ENCODE measurements at regions not wholly inside any gene's neighbourhood (a gene's known extent, or its start where the extent isn't known, plus 50 kb on each side); places are given as distances from the start of the nearest gene placed in this dataset.

DNA sequence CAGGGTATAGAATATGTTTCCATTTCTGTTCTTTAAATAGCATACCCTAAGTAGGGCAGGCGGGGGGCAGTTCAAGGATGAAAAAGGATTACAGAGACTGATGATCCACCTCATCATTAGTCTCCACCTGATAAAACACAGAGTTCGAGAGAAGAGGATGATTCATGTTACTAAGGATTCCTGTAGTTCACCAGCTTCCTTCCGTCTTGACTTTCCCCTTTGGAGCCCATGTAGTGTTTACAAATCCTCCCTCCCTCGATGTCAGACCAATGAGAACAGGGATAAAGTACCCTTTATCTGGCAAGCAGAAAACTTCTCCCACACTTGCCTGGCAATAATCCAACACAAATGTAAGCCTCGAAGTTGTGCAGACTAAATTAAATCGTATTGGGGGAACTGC is 526.3 kb upstream of the FAM241A start:
- Mint-ChIP-seq H3K4me1 (no peaks in the 10 kb centered on the region), H3K27ac (no peak overlapping the region)

DNA sequence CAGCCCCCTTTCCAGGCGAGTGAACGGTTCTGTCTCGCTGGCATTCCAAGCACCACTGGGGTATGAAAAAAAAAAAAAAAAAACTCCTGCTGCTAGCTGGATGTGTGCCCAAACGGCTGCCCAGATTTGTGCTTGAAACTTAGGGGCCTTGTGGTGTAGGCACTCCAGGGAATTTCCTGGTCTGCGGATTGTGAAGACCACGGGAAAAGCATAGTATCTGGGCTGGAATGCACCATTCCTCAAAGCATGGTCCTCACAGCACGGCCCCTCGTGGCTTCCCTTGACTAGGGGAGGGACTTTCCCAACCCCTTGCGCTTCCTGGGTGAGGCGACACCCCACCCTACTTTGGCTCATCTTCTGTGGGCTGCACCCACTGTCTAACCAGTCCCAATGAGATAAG is 516.8 kb upstream of the FAM241A start:
- intact Hi-C loops (cut with DNase I, micrococcal nuclease), result no loop called here
- POLR2A ChIA-PET, result no interaction called here
- Mint-ChIP-seq H3K36me3 (ENCODE audit: low read depth) (no peaks in the 10 kb centered on the region), H3K9me3 (ENCODE audit: low read depth) (peaks cover 3% of the 10 kb centered on the region), H3K27ac (no peak overlapping the region), H3K4me3 (no peak overlapping the region), H3K27me3 (no peaks in the 10 kb centered on the region), H3K4me1 (no peaks in the 10 kb centered on the region)
- ATAC-seq, result no peak
- no peak for DNase-seq
- CTCF ChIA-PET, result interaction anchor here (0.6 to 0.7 kb wide), 2 partner anchors 28 to 227 kb away, joined by 3 to 4 read pairs; no protein-coding TSS in a partner anchor

More for the DNA sequence above, 526.3 kb upstream of the FAM241A start:
- CTCF ChIA-PET, result no interaction called here
- no peaks in the 10 kb centered on the region for H3K36me3 Mint-ChIP-seq (ENCODE audit: low read depth)
- H3K4me3 Mint-ChIP-seq, result no peak overlapping the region
- peaks cover 5% of the 10 kb centered on the region for H3K9me3 Mint-ChIP-seq (ENCODE audit: low read depth)
- DNase-seq (no peak), ATAC-seq (no peak)
- POLR2A ChIA-PET, result no interaction called here
- intact Hi-C loops (cut with DNase I, micrococcal nuclease), result no loop called here
- no peaks in the 10 kb centered on the region for H3K27me3 Mint-ChIP-seq

DNA sequence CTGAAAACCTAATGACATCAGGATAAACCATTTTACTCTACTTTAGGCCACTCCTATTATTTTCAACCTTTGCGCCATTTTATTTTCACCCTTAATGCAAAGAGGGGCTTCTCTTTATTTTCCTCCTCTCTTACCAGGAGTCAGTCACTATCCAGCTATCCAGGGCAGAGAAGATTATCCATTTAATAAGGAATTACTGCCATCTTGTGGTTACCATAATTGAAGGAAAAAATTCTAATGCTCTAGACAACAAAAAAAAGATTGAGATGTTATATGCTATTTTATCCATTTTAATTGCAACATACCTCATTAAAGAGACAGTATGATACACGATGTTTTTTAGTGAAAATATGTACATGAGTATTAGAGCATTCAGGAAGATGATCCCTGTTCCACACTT is 514.5 kb upstream of the FAM241A start:
- Mint-ChIP-seq H3K4me3 (no peak overlapping the region), H3K4me1 (no peaks in the 10 kb centered on the region), H3K36me3 (ENCODE audit: low read depth) (no peaks in the 10 kb centered on the region), H3K27ac (no peak overlapping the region), H3K9me3 (ENCODE audit: low read depth) (no peaks in the 10 kb centered on the region), H3K27me3 (no peaks in the 10 kb centered on the region)
- ATAC-seq, result no peak
- ChIA-PET POLR2A (no interaction called here), CTCF (no interaction called here)
- DNase-seq, result no peak
- intact Hi-C loops (cut with DNase I, micrococcal nuclease), result loop anchor here (2.0 to 5.0 kb wide), 2 partner anchors 998 to 1000 kb away; no protein-coding TSS in a partner anchor

DNA sequence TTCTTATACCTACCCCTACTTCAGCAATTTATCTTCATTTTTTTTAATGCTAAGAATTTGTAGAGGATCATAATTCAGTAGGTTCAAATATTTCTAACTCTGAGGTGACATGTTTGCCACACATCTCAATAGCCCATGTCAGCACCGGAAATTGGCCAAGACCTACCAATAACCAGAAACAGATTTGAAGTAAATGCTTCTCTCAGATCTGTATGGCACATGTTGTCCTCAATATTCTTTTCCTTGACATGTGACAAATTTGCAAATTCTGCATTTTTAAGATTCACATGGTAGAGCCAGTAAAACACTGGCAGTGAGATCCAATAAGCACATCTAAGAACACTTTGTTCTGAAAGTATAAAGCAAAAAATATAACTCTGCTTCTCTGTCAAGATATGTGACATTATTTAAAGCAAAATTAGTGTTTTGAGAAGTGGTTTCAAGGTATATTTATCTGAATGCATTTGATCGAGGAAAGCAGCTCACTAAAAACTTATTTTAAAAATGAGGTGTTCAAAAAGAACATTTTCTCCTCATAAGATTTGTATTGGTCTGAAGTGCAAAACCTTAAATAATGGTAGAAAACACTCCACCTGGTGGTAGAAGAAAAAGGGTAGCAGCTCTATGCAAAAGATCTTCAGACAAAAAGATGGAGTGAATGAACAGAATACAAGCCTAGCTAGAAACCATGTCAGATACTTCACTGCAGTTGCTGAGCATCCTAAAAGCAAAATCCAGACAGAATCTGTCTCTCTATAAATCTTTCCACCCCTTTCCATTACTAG is 513.8 kb upstream of the FAM241A start:
- ATAC-seq, result no peak
- H3K27me3 Mint-ChIP-seq, result no peaks in the 10 kb centered on the region
- intact Hi-C loops (cut with DNase I, micrococcal nuclease), result loop anchor here (2.0 to 5.0 kb wide), 2 partner anchors 999 to 1001 kb away; no protein-coding TSS in a partner anchor
- ChIA-PET CTCF (no interaction called here), POLR2A (no interaction called here)
- H3K36me3 Mint-ChIP-seq (ENCODE audit: low read depth), result no peaks in the 10 kb centered on the region
- H3K4me1 Mint-ChIP-seq, result no peaks in the 10 kb centered on the region
- H3K4me3 Mint-ChIP-seq, result no peak overlapping the region
- no peaks in the 10 kb centered on the region for H3K9me3 Mint-ChIP-seq (ENCODE audit: low read depth)
- DNase-seq, result no peak
- no peak overlapping the region for H3K27ac Mint-ChIP-seq

DNA sequence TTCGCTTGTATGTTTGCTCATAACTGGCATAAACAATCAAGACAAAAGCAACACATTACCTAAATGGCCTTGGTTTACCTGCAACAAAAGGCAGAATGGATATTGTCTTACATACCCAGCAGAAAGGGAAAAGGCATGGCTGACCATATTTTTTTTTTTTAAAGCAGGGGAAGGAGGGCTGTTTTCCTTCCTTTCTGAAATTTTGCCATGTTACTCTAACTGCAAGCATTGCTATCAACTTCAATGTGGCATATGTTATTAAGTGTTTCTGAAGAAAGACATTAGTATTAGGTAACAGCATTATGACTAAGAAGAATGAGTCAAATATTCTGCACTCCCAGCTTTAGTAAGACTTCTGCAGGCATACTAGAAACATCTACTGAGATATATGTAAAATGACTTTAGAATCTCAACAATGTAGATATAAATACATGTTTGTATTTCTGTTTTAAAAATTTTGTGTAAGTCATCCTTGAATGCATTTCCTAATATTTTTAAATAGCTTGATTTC is 512.6 kb upstream of the FAM241A start:
- Mint-ChIP-seq H3K4me1 (no peaks in the 10 kb centered on the region), H3K27ac (no peak overlapping the region), H3K27me3 (no peaks in the 10 kb centered on the region), H3K36me3 (ENCODE audit: low read depth) (no peaks in the 10 kb centered on the region), H3K4me3 (no peak overlapping the region), H3K9me3 (ENCODE audit: low read depth) (no peaks in the 10 kb centered on the region)
- POLR2A ChIA-PET, result no interaction called here
- intact Hi-C loops (cut with DNase I, micrococcal nuclease), result loop anchor here in 1 of 2 experiments (5.0 kb wide), 1 partner anchor 1000 kb away; no protein-coding TSS in a partner anchor
- CTCF ChIA-PET, result no interaction called here
- ATAC-seq (no peak), DNase-seq (no peak)

DNA sequence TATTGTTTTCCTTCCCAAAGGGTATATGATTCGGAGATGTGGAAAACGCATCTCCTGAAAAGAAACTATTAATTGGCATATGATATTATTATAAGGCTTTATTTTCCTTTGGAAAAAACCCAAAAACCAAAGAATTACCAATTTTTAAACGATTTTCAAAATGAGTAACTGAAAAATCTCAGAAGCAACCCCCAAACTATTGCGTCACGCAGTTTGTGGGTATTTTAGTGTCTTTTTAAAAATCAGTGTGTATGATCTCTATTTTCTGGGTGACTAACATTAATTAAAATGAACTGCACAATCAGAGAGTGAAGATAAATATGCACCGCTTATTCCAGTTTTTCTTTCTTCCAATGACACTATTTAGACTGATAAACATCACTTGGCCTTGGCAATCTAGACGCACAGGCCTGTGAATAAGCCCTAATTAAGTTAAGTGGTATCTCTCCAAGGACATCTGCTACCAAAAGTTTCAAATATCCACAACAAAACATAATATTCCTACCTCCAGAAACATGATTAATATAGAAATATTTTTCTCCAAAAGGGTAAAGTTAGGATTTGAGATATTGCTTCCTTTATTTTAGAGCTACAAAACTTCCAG is 511.5 kb upstream of the FAM241A start:
- no peaks in the 10 kb centered on the region for H3K4me1 Mint-ChIP-seq
- H3K9me3 Mint-ChIP-seq (ENCODE audit: low read depth), result no peaks in the 10 kb centered on the region
- no peaks in the 10 kb centered on the region for H3K27me3 Mint-ChIP-seq
- no peak overlapping the region for H3K4me3 Mint-ChIP-seq
- H3K27ac Mint-ChIP-seq, result no peak overlapping the region
- POLR2A ChIA-PET, result no interaction called here
- no peaks in the 10 kb centered on the region for H3K36me3 Mint-ChIP-seq (ENCODE audit: low read depth)
- intact Hi-C loops (cut with DNase I, micrococcal nuclease), result loop anchor here in 1 of 2 experiments (5.0 kb wide), 1 partner anchor 1001 kb away; no protein-coding TSS in a partner anchor
- no peak for ATAC-seq
- DNase-seq, result no peak
- CTCF ChIA-PET, result no interaction called here

DNA sequence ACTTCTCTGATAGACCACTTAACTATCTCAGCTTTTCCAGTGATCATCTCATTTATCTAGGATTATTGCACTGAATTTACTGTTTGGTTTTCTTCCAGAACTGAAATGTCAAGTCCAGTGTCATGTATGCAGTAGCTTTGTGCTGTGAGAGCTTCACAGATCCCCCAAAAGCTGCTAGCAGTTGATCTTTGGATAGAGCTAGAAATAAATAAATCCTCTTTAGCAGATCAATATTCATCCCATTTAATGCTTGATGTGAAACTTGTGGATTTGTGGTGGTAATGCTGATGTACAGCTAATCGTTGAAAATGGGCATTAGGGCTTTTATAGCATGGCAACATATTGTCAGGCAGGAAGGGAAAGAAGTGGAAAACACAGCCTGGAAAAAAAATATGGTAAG is 509.6 kb upstream of the FAM241A start:
- ChIA-PET CTCF (interaction anchor here (0.6 kb wide), 1 partner anchor 136 kb away, joined by 3 read pairs; no protein-coding TSS in a partner anchor), POLR2A (interaction anchor here (0.6 kb wide), 1 partner anchor 9 kb away, joined by 4 read pairs; no protein-coding TSS in a partner anchor)
- Mint-ChIP-seq H3K27me3 (no peaks in the 10 kb centered on the region), H3K4me3 (no peak overlapping the region), H3K36me3 (ENCODE audit: low read depth) (no peaks in the 10 kb centered on the region), H3K9me3 (ENCODE audit: low read depth) (no peaks in the 10 kb centered on the region), H3K27ac (no peak overlapping the region), H3K4me1 (no peaks in the 10 kb centered on the region)
- DNase-seq (no peak), ATAC-seq (no peak)
- intact Hi-C loops (cut with DNase I, micrococcal nuclease), result no loop called here

DNA sequence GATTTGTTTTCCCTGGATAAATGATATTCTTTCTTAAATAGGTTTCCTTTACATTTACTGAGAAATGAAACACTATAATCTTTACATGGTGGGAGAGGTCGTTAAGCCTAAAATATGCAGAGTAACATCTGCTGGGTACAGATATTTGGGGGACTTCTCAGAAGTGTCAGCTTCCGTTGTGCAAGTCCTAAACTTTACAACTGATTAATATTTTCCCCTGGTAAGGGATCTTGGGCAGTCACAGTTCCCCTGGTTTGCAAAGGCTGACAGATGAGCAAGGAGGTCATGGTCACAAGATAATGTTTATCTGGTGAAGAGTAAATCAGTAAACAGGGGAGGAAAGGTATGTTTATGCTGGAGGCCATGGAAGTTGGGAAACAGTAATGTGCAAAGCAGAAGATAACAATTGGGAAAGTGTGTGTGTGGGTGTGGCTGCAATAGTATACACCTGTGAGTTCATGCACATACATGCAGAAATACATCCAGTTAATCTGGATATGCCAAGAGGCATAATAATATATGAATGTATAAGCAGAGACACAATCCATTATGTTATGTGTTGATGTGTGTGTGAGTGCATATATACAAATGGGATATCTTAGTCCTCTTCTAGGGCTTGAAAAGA is 508.2 kb upstream of the FAM241A start:
- Mint-ChIP-seq H3K27me3 (no peaks in the 10 kb centered on the region), H3K27ac (no peak overlapping the region), H3K9me3 (ENCODE audit: low read depth) (no peaks in the 10 kb centered on the region), H3K36me3 (ENCODE audit: low read depth) (no peaks in the 10 kb centered on the region), H3K4me3 (no peak overlapping the region), H3K4me1 (no peaks in the 10 kb centered on the region)
- DNase-seq (no peak), ATAC-seq (no peak)
- intact Hi-C loops (cut with DNase I, micrococcal nuclease), result no loop called here
- ChIA-PET CTCF (no interaction called here), POLR2A (no interaction called here)

DNA sequence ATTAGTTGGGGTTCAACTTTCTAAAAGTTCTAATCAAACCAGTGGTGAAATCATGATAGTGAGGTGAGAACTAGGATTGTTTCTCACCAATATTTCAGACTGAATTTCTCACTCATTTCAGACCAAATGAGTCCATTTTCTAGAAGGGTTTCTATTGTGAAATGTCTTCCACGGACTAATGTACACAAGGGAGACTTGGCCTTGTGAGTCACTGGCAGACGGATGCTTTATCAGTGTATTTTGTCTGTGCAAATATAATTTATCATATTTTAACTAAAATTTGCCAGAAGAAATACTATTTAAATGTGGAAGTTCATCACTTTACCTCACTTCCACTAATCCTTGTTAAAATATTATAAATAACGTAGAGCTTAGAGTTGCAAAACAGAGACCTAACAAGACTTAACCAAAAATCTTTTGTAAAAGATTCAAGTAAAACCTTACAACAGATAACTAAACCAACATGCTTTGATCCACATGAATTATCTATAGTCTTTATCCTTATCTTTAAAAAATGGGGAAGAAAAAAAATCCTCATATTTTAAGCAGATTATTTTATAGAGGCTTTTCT is 506.0 kb upstream of the FAM241A start:
- ChIA-PET CTCF (no interaction called here), POLR2A (no interaction called here)
- H3K4me1 Mint-ChIP-seq, result no peaks in the 10 kb centered on the region
- no peak overlapping the region for H3K27ac Mint-ChIP-seq
- H3K9me3 Mint-ChIP-seq (ENCODE audit: low read depth), result no peaks in the 10 kb centered on the region
- ATAC-seq (no peak), DNase-seq (no peak)
- H3K36me3 Mint-ChIP-seq (ENCODE audit: low read depth), result no peaks in the 10 kb centered on the region
- H3K4me3 Mint-ChIP-seq, result no peak overlapping the region
- H3K27me3 Mint-ChIP-seq, result no peaks in the 10 kb centered on the region
- intact Hi-C loops (cut with DNase I, micrococcal nuclease), result no loop called here

DNA sequence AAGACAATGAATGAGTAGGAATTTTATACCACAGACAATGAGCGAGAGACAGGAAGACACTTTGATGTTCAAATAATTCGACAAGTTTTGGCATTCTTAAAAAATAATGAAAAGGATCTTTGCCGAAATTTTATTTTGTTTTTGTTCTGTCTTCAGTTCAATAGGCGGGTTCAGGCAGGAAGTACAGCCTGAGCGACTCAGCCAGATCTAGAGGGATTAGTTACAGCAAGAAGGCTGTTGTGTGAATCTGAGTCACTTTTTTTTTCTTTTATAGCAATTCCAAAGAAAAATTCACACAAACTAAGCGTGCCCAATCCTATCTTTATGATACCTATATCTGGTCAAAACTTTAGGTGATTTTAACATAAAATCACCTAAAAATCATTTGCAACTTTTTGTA is 505.4 kb upstream of the FAM241A start:
- ATAC-seq (no peak), DNase-seq (no peak)
- no peak overlapping the region for H3K4me3 Mint-ChIP-seq
- POLR2A ChIA-PET, result no interaction called here
- no peaks in the 10 kb centered on the region for H3K9me3 Mint-ChIP-seq (ENCODE audit: low read depth)
- no peak overlapping the region for H3K27ac Mint-ChIP-seq
- no peaks in the 10 kb centered on the region for H3K36me3 Mint-ChIP-seq (ENCODE audit: low read depth)
- intact Hi-C loops (cut with DNase I, micrococcal nuclease), result loop anchor here (5.0 kb wide), 2 partner anchors 212 to 297 kb away; no protein-coding TSS in a partner anchor
- CTCF ChIA-PET, result no interaction called here
- no peaks in the 10 kb centered on the region for H3K27me3 Mint-ChIP-seq
- H3K4me1 Mint-ChIP-seq, result no peaks in the 10 kb centered on the region

DNA sequence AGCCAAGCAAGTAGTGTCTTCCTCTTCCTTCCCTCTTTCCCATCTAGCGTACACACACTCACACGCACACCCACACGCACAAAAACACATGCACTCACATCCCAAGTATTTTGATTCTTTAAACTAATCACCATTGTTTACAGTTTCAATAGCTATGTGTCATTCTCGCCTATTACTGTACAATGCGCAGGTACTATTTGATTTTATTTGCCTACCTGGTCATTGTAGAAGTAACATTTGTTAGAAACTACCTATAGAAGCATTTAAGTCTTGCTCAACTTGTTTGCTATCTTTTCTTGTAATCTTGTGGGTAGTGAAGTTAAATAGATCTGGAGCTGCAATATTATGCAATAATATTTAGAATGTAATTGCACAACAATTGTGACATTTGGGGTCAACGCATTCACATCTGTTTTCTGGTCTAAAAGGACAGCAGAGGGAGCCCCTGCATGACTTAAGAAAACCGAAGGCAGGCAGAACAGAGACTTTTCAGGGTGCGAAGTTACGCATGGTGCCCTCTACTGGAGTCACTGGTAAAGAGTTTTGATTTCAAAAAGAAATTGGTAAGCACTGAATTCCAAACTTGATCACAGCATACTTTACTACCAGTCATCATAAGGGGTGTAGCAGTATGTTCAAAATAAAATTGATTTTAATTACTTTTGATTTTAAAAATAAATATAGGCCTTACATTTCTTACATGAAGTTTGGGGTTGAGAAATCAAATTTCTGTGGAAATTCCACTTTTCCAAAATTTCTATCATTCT is 503.3 kb upstream of the FAM241A start:
- POLR2A ChIA-PET, result no interaction called here
- peak; percentile 59 for DNase-seq
- no peak overlapping the region for H3K4me3 Mint-ChIP-seq
- no peak overlapping the region for H3K27ac Mint-ChIP-seq
- no peaks in the 10 kb centered on the region for H3K4me1 Mint-ChIP-seq
- peak; percentile 51 for ATAC-seq
- H3K36me3 Mint-ChIP-seq (ENCODE audit: low read depth), result no peaks in the 10 kb centered on the region
- peaks cover 2% of the 10 kb centered on the region for H3K27me3 Mint-ChIP-seq
- intact Hi-C loops (cut with DNase I, micrococcal nuclease), result loop anchor here (1.0 to 5.0 kb wide), 4 partner anchors 210 to 389 kb away; no protein-coding TSS in a partner anchor
- H3K9me3 Mint-ChIP-seq (ENCODE audit: low read depth), result no peaks in the 10 kb centered on the region
- CTCF ChIA-PET, result no interaction called here
